ENCODE measurements at regions not wholly inside any gene's neighbourhood (a gene's known extent, or its start where the extent isn't known, plus 50 kb on each side); places are given as distances from the start of the nearest gene placed in this dataset.

- H3K27ac Mint-ChIP-seq (ENCODE audit: unreplicated experiment) = no peak overlapping the region
- TF ChIP-seq, protein P1, sequence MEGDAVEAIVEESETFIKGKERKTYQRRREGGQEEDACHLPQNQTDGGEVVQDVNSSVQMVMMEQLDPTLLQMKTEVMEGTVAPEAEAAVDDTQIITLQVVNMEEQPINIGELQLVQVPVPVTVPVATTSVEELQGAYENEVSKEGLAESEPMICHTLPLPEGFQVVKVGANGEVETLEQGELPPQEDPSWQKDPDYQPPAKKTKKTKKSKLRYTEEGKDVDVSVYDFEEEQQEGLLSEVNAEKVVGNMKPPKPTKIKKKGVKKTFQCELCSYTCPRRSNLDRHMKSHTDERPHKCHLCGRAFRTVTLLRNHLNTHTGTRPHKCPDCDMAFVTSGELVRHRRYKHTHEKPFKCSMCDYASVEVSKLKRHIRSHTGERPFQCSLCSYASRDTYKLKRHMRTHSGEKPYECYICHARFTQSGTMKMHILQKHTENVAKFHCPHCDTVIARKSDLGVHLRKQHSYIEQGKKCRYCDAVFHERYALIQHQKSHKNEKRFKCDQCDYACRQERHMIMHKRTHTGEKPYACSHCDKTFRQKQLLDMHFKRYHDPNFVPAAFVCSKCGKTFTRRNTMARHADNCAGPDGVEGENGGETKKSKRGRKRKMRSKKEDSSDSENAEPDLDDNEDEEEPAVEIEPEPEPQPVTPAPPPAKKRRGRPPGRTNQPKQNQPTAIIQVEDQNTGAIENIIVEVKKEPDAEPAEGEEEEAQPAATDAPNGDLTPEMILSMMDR (IDR thresholded peaks at IDR 0.05) = no peak
- H3K27me3 Mint-ChIP-seq (ENCODE audit: low read depth) = no peaks in the 10 kb centered on the region
- H3K4me3 Mint-ChIP-seq (ENCODE audit: unreplicated experiment) = no peak overlapping the region
- H3K36me3 Mint-ChIP-seq (ENCODE audit: low read depth) = no peaks in the 10 kb centered on the region
- no peak for DNase-seq (ENCODE audit: low spot score)
- H3K9me3 Mint-ChIP-seq (ENCODE audit: low read depth) = no peaks in the 10 kb centered on the region
- H3K4me1 Mint-ChIP-seq (ENCODE audit: low read depth) = peaks cover 8% of the 10 kb centered on the region
These were observed 396.2 kb upstream of the NAALADL2 start for GRCh38 chr3:174462916-174463315.

DNA sequence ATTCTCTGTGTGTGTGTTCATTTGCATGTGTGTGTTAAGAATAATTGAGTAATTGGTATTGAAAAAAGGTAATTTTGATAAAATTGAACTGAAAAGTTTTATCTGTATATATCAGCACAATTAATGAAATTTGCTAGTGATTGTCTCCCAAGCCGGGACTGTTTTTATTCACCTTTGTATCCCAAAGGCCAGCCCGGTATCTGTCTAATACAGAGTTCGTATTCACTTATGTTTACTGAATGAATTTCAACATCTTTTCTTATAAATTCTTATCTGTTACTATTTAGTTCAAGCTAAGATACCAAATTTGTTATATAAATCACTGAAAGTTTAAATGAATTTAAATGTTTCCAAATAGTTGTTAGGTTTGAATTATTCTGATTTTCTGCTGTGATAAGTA, 394.0 kb upstream of the NAALADL2 start:
- Mint-ChIP-seq H3K9me3 (ENCODE audit: low read depth) (no peaks in the 10 kb centered on the region), H3K36me3 (ENCODE audit: low read depth) (no peaks in the 10 kb centered on the region), H3K27me3 (ENCODE audit: low read depth) (no peaks in the 10 kb centered on the region), H3K4me3 (ENCODE audit: unreplicated experiment) (no peak overlapping the region), H3K27ac (ENCODE audit: unreplicated experiment) (no peak overlapping the region), H3K4me1 (ENCODE audit: low read depth) (peaks cover 8% of the 10 kb centered on the region)
- no peak for DNase-seq (ENCODE audit: low spot score)
- TF ChIP-seq, protein P1 (IDR thresholded peaks at IDR 0.05) = no peak

DNA sequence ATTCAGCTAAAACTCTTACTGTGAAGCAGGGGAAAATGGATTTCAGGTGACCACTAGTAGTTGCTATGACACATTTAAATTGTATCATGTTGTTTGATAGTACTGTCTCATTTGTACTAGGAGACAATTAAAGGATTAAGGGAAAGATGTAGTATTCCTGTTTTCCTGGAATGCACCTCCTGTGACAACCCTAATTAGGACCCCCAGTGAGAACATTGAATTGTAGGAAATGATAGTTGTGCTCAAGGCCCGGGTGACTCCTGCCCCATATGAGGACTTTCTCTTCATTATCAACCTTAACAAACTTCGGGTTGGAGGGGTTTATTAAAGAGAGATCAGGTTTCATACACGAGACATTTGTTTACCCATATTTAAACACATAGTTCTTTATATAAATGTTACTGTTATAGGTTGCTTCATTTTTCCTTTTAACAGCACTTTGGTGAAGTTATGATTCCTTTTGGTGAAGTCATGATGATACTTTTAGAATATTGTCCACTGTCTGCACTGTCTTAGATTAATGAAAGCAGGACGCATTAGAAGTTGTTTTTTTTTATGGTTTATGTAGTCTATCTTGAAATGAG, 392.6 kb upstream of the NAALADL2 start:
- Mint-ChIP-seq H3K27ac (ENCODE audit: unreplicated experiment) (no peak overlapping the region), H3K4me1 (ENCODE audit: low read depth) (peaks cover 8% of the 10 kb centered on the region), H3K36me3 (ENCODE audit: low read depth) (no peaks in the 10 kb centered on the region), H3K27me3 (ENCODE audit: low read depth) (no peaks in the 10 kb centered on the region), H3K4me3 (ENCODE audit: unreplicated experiment) (no peak overlapping the region), H3K9me3 (ENCODE audit: low read depth) (no peaks in the 10 kb centered on the region)
- no peak for DNase-seq (ENCODE audit: low spot score)
- TF ChIP-seq, protein P1 (IDR thresholded peaks at IDR 0.05) = no peak

DNA sequence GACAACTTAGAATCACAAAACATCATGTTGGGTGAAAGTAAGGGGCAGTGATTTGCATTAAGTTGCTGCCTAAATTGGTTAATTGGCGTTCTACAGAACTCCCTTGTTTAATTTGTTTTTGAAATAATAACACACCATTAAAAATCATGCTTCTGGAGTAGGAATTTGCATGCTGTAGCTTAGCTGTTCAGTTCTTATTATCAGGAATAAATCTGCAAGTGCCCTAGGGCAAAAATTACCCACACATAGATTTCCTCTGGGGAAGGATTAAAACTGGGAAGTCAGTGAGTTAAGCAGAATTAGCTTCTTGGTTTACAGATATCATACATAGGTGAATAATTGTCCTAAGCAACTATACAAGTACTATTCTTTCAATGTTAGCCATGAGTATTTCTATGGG, 381.6 kb upstream of the NAALADL2 start:
- H3K36me3 Mint-ChIP-seq (ENCODE audit: low read depth) = peaks cover under 1% of the 10 kb centered on the region
- TF ChIP-seq, protein P1 (IDR thresholded peaks at IDR 0.05) = no peak

GRCh38 chr3:174480767-174481166, 378.4 kb upstream of the NAALADL2 start:
- no peaks in the 10 kb centered on the region for H3K9me3 Mint-ChIP-seq (ENCODE audit: low read depth)
- H3K27me3 Mint-ChIP-seq (ENCODE audit: low read depth) = no peaks in the 10 kb centered on the region
- no peak overlapping the region for H3K4me3 Mint-ChIP-seq (ENCODE audit: unreplicated experiment)
- DNase-seq (ENCODE audit: low spot score) = no peak
- H3K36me3 Mint-ChIP-seq (ENCODE audit: low read depth) = peaks cover 2% of the 10 kb centered on the region
- H3K4me1 Mint-ChIP-seq (ENCODE audit: low read depth) = no peaks in the 10 kb centered on the region
- TF ChIP-seq, protein P1 (IDR thresholded peaks at IDR 0.05) = no peak
- H3K27ac Mint-ChIP-seq (ENCODE audit: unreplicated experiment) = no peak overlapping the region

More for the DNA sequence above, 381.6 kb upstream of the NAALADL2 start:
- no peaks in the 10 kb centered on the region for H3K27me3 Mint-ChIP-seq (ENCODE audit: low read depth)
- H3K27ac Mint-ChIP-seq (ENCODE audit: unreplicated experiment) = no peak overlapping the region
- no peaks in the 10 kb centered on the region for H3K4me1 Mint-ChIP-seq (ENCODE audit: low read depth)
- no peaks in the 10 kb centered on the region for H3K9me3 Mint-ChIP-seq (ENCODE audit: low read depth)
- no peak overlapping the region for H3K4me3 Mint-ChIP-seq (ENCODE audit: unreplicated experiment)
- no peak for DNase-seq (ENCODE audit: low spot score)

Measured in chondrocyte (in vitro differentiated cells).